ENCODE measurements at regions not wholly inside any gene's neighbourhood (a gene's known extent, or its start where the extent isn't known, plus 50 kb on each side); places are given as distances from the start of the nearest gene placed in this dataset.

DNA sequence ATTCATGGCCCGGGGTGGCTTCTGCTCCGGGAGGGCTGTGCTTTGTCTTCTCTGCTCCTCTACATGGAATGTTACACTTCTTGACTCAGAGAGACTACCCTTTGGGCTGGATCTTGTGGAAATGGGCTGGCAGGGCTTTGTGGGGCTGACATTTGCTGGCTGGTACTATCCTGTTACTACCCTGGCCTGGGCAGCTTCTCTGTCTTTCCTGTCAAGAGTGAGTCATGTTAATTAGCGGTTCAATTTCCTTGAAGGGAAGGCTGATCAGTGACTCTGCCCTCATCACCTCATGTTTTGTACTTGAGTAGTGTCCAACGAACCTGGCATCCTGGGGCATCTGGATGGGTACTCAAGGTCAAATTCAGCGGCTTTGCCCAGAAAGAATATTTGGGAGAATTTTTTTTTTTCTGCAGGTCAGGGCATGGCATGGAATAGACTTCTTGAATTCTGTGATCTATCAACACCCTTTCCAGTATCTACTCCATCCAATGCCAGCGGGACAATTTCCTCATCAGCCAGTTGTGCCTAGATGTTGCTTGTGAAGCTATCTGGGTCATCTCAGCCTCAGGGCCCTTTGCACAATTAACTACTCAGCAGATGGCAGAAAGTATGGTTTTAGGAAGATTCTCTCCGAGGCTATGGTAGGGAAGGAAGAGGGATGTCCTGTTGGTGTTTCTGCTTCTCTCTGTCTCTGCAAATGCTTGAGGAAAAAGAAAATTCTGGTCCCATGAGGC is 140.5 kb upstream of the PLET1 start:
- H3K4me1 ChIP-seq (ENCODE audit: control insufficient read depth, low read length), result no peaks in the 10 kb centered on the region
- no peaks in the 10 kb centered on the region for H3K27me3 ChIP-seq (ENCODE audit: control insufficient read depth, low read length)
- H4K20me1 ChIP-seq (ENCODE audit: control insufficient read depth, insufficient read depth, low read depth, low read length), result no peaks in the 10 kb centered on the region
- no peaks in the 10 kb centered on the region for H3K36me3 ChIP-seq (ENCODE audit: control insufficient read depth, low read length)
- H3K9me3 ChIP-seq (ENCODE audit: control insufficient read depth, insufficient read depth, low read length), result no peaks in the 10 kb centered on the region
- TF ChIP-seq EZH2phosphoT487 (IDR thresholded peaks at IDR 0.05; ENCODE audit: borderline replicate concordance, low read length), result no peak
- no peak overlapping the region for H3K4me2 ChIP-seq (ENCODE audit: low read length)
- no peaks in the 10 kb centered on the region for H3F3A ChIP-seq (ENCODE audit: control insufficient read depth, insufficient read depth)
- no peak overlapping the region for H3K27ac ChIP-seq (ENCODE audit: low read depth, low read length)
- H3K9me2 ChIP-seq (replicated peaks; ENCODE audit: control insufficient read depth, low read length), result no peaks in the 10 kb centered on the region
- H3K79me2 ChIP-seq (ENCODE audit: control insufficient read depth, low read length), result no peaks in the 10 kb centered on the region
- H3K4me3 ChIP-seq (ENCODE audit: low read length), result no peak overlapping the region

GRCh38 chr11:112403432-112403831 is 142.8 kb upstream of the PLET1 start:
- Histone ChIP-seq H3K4me1 (ENCODE audit: control insufficient read depth, low read length) (no peaks in the 10 kb centered on the region), H3K27ac (ENCODE audit: low read depth, low read length) (no peak overlapping the region), H3K4me2 (ENCODE audit: low read length) (no peak overlapping the region), H3K36me3 (ENCODE audit: control insufficient read depth, low read length) (no peaks in the 10 kb centered on the region), H4K20me1 (ENCODE audit: control insufficient read depth, insufficient read depth, low read depth, low read length) (no peaks in the 10 kb centered on the region), H3K4me3 (ENCODE audit: low read length) (no peak overlapping the region), H3K27me3 (ENCODE audit: control insufficient read depth, low read length) (no peaks in the 10 kb centered on the region), H3F3A (ENCODE audit: control insufficient read depth, insufficient read depth) (no peaks in the 10 kb centered on the region), H3K9me3 (ENCODE audit: control insufficient read depth, insufficient read depth, low read length) (no peaks in the 10 kb centered on the region), H3K79me2 (ENCODE audit: control insufficient read depth, low read length) (no peaks in the 10 kb centered on the region), H3K9me2 (replicated peaks; ENCODE audit: control insufficient read depth, low read length) (no peaks in the 10 kb centered on the region)
- TF ChIP-seq CTCF (IDR thresholded peaks at IDR 0.05; ENCODE audit: low read depth, low read length, poor library complexity, severe bottlenecking) (no peak), EZH2phosphoT487 (IDR thresholded peaks at IDR 0.05; ENCODE audit: borderline replicate concordance, low read length) (no peak)

- H3K79me2 ChIP-seq (ENCODE audit: control insufficient read depth, low read length), result no peaks in the 10 kb centered on the region
- no peaks in the 10 kb centered on the region for H3K9me3 ChIP-seq (ENCODE audit: control insufficient read depth, insufficient read depth, low read length)
- H3K27me3 ChIP-seq (ENCODE audit: control insufficient read depth, low read length), result no peaks in the 10 kb centered on the region
- TF ChIP-seq CTCF (IDR thresholded peaks at IDR 0.05; ENCODE audit: low read depth, low read length, poor library complexity, severe bottlenecking) (no peak), EZH2phosphoT487 (IDR thresholded peaks at IDR 0.05; ENCODE audit: borderline replicate concordance, low read length) (no peak)
- no peaks in the 10 kb centered on the region for H3K4me1 ChIP-seq (ENCODE audit: control insufficient read depth, low read length)
- no peak overlapping the region for H3K4me3 ChIP-seq (ENCODE audit: low read length)
- no peaks in the 10 kb centered on the region for H4K20me1 ChIP-seq (ENCODE audit: control insufficient read depth, insufficient read depth, low read depth, low read length)
- H3K9me2 ChIP-seq (replicated peaks; ENCODE audit: control insufficient read depth, low read length), result no peaks in the 10 kb centered on the region
- no peaks in the 10 kb centered on the region for H3K36me3 ChIP-seq (ENCODE audit: control insufficient read depth, low read length)
- no peaks in the 10 kb centered on the region for H3F3A ChIP-seq (ENCODE audit: control insufficient read depth, insufficient read depth)
- no peak overlapping the region for H3K27ac ChIP-seq (ENCODE audit: low read depth, low read length)
- H3K4me2 ChIP-seq (ENCODE audit: low read length), result no peak overlapping the region
These were observed 143.5 kb upstream of the PLET1 start for GRCh38 chr11:112404112-112404511.

- Histone ChIP-seq H3K4me1 (ENCODE audit: control insufficient read depth, low read length) (no peaks in the 10 kb centered on the region), H3K79me2 (ENCODE audit: control insufficient read depth, low read length) (no peaks in the 10 kb centered on the region), H3K9me3 (ENCODE audit: control insufficient read depth, insufficient read depth, low read length) (no peaks in the 10 kb centered on the region), H3K36me3 (ENCODE audit: control insufficient read depth, low read length) (no peaks in the 10 kb centered on the region), H3K27ac (ENCODE audit: low read depth, low read length) (no peak overlapping the region), H3K4me3 (ENCODE audit: low read length) (no peak overlapping the region), H3K27me3 (ENCODE audit: control insufficient read depth, low read length) (no peaks in the 10 kb centered on the region), H4K20me1 (ENCODE audit: control insufficient read depth, insufficient read depth, low read depth, low read length) (no peaks in the 10 kb centered on the region), H3K4me2 (ENCODE audit: low read length) (no peak overlapping the region), H3K9me2 (replicated peaks; ENCODE audit: control insufficient read depth, low read length) (no peaks in the 10 kb centered on the region), H3F3A (ENCODE audit: control insufficient read depth, insufficient read depth) (no peaks in the 10 kb centered on the region)
- TF ChIP-seq CTCF (IDR thresholded peaks at IDR 0.05; ENCODE audit: low read depth, low read length, poor library complexity, severe bottlenecking) (no peak), EZH2phosphoT487 (IDR thresholded peaks at IDR 0.05; ENCODE audit: borderline replicate concordance, low read length) (no peak)
These were observed 147.9 kb upstream of the PLET1 start for GRCh38 chr11:112408517-112408916.

All from DOHH2 (cell line).